Fibroblast of the aortic adventitia (primary cell): ENCODE measurements at regions not wholly inside any gene's neighbourhood (a gene's known extent, or its start where the extent isn't known, plus 50 kb on each side); places are given as distances from the start of the nearest gene placed in this dataset.

Source experiments
- DNase-seq: peaks from one replicate; pipeline ENCODE4 v3.0.0-alpha.2; 2010; ENCODE audit warnings: low read depth
- H3K4me3 ChIP-seq: 2 replicates; pipeline ENCODE4 v1.5.1; 2011; ENCODE audit warnings: low read depth, mild to moderate bottlenecking, control low read depth, low read length, moderate library complexity
- CTCF ChIP-seq: IDR thresholded peaks from 2 replicates; pipeline ENCODE4 v1.5.1; 2011; ENCODE audit warnings: mild to moderate bottlenecking, low read length, control low read depth, inconsistent platforms; ENCODE audit not compliant: insufficient read depth

DNA sequence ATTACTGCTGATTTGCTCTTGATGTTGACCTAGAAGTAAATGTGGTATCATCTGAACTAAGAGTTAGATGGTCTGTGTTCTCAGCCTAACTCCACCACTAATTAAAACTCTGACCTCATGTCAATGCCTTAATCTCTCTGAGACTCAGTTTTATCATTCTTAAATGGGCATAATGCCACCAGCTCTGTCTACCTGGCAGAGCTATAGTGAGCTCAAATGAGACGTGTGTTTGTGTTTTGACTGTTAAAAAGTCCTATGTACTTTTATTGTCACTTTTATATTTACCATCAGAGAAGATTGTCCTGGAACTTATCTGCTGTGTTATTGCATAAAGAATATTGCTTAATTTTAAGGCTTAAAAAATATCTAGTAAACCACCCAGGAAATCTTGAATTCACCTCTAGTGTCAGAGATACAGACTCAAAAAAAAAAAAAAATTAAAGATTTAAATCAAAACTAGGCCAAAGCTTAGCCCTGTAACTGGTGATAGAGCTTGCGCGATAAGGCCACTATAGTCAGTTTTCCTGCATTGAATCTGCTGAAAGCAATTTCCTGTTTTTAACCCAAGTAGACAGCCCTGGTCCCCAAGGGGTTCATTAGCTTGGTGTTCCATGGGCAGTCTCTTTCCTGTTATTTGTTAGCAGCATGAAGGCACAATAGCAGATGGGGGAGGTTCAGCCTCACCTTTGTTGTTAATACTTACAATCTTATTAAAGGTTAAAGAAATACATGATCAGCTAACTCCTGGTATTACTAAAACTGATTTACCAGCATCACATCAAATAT lies 261.8 kb downstream of the ATP23 start:
- H3K4me3 ChIP-seq = no peak overlapping the region
- TF ChIP-seq CTCF = no peak
- no peak for DNase-seq

- no peak overlapping the region for H3K4me3 ChIP-seq
- DNase-seq = peak; percentile 7
- no peak for TF ChIP-seq CTCF
These were observed 262.7 kb downstream of the ATP23 start for GRCh38 chr12:58204071-58204470.

DNA sequence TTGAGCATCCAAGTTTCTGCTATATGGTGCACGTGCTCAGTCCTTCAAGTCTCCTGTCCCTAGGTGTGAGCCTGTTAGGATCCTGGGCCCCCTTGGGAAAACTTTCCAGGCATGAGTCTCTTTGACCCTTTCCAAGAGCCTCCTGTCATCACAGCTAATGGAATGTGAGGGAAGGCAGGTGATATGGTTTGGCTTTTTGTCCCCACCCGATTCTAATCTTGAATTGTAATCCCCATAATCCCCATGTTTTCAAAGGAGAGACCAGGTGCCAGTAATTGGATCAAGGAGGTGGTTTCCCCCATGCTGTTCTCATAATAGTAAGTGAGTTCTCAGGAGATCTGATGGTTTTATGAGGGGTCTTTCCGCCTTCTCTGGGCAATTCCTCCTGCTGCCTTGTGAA lies 265.5 kb downstream of the ATP23 start:
- H3K4me3 ChIP-seq = no peak overlapping the region
- no peak for DNase-seq
- no peak for TF ChIP-seq CTCF

DNA sequence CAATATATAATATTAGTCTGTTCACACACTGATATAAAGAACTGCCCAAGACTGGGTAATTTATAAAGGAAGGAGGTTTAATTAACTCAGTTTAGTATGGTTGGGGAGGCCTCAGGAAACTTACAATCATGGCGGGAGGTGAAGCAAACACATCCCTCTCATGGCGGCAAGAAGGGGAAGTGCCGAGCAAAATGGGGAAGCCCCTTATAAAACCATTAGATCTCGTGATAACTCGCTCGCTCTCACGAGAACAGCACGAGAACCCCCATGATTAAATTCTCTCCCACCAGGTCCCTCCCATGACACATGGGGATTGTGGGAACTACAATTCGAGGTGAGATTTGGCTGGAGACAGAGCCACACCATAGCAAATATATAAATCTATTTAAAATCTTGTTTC lies 269.8 kb downstream of the ATP23 start:
- no peak overlapping the region for H3K4me3 ChIP-seq
- no peak for TF ChIP-seq CTCF
- DNase-seq = no peak

DNA sequence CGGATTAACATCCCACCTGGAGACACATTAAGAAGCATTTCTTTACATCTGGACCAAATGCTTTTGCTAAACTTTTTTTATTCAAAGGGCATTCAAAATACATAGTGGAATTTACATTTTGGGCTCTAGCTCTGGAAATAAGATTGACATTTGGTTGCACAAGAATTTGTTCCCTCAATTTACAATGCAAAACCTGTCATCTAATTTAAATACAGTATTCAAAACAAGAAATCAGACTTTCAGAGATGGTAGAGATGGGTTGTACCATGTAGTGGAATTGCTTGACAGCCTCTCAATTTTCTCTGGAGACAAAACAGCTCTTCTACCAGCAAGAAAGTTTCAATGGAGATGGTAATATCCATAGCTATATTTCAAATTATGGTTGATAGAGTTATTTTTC lies 275.8 kb downstream of the ATP23 start:
- H3K4me3 ChIP-seq = no peak overlapping the region
- TF ChIP-seq CTCF = no peak
- no peak for DNase-seq

GRCh38 chr12:58224536-58225105 lies 283.3 kb downstream of the ATP23 start:
- no peak for TF ChIP-seq CTCF
- DNase-seq = no peak
- H3K4me3 ChIP-seq = no peak overlapping the region
